ENCODE measurements at regions not wholly inside any gene's neighbourhood (a gene's known extent, or its start where the extent isn't known, plus 50 kb on each side); places are given as distances from the start of the nearest gene placed in this dataset.
"Not testable (repeated sequence)": the region's sequence is repeated elsewhere in the genome, so short reads cannot be mapped to it uniquely, and the experiment has no call there.

GRCh38 chr10:4167216-4167615 is 382.2 kb upstream of the KLF6 start:
- no peak for DNase-seq
- no peak for ATAC-seq
- intact Hi-C loops (cut with DNase I, micrococcal nuclease): no loop called here

- DNase-seq: no peak
- intact Hi-C loops (cut with DNase I, micrococcal nuclease): no loop called here
- peak; percentile 75 for ATAC-seq
Observed at GRCh38 chr10:4162571-4163286, 377.7 kb upstream of the KLF6 start.

- DNase-seq: no peak
- intact Hi-C loops (cut with DNase I, micrococcal nuclease): no loop called here
- ATAC-seq: no peak
Observed at GRCh38 chr10:4159173-4159572, 374.2 kb upstream of the KLF6 start.

- no peak for ATAC-seq
Observed at GRCh38 chr10:4154191-4154715, 369.2 kb upstream of the KLF6 start.

GRCh38 chr10:4151466-4151865 is 366.5 kb upstream of the KLF6 start:
- no peak for DNase-seq
- ATAC-seq: no peak
- intact Hi-C loops (cut with DNase I, micrococcal nuclease): no loop called here

More at GRCh38 chr10:4154191-4154715, 369.2 kb upstream of the KLF6 start:
- intact Hi-C loops (cut with DNase I, micrococcal nuclease): no loop called here
- DNase-seq: no peak

GRCh38 chr10:4150676-4151075 is 365.7 kb upstream of the KLF6 start:
- no peak for ATAC-seq
- no peak for DNase-seq
- intact Hi-C loops (cut with DNase I, micrococcal nuclease): no loop called here

GRCh38 chr10:4149460-4149859 is 364.5 kb upstream of the KLF6 start:
- ATAC-seq (peak; percentile 32), DNase-seq (peak in 1 of 2 donors; percentile 21)
- intact Hi-C loops (cut with DNase I, micrococcal nuclease): not testable (repeated sequence)

- DNase-seq (no peak), ATAC-seq (no peak)
- intact Hi-C loops (cut with DNase I, micrococcal nuclease): no loop called here
Observed at GRCh38 chr10:4147245-4147644, 362.2 kb upstream of the KLF6 start.

GRCh38 chr10:4144817-4145216 is 359.8 kb upstream of the KLF6 start:
- DNase-seq: no peak
- no peak for ATAC-seq
- intact Hi-C loops (cut with DNase I, micrococcal nuclease): no loop called here

GRCh38 chr10:4141471-4141870 is 356.5 kb upstream of the KLF6 start:
- DNase-seq (no peak), ATAC-seq (peak; percentile 29)
- intact Hi-C loops (cut with DNase I, micrococcal nuclease): no loop called here

- no peak for ATAC-seq
- DNase-seq: no peak
- intact Hi-C loops (cut with DNase I, micrococcal nuclease): no loop called here
Observed at GRCh38 chr10:4138146-4138721, 353.2 kb upstream of the KLF6 start.

GRCh38 chr10:4137299-4137698 is 352.3 kb upstream of the KLF6 start:
- no peak for ATAC-seq
- no peak for DNase-seq
- intact Hi-C loops (cut with DNase I, micrococcal nuclease): no loop called here

GRCh38 chr10:4136121-4136520 is 351.1 kb upstream of the KLF6 start:
- ATAC-seq (no peak), DNase-seq (no peak)
- intact Hi-C loops (cut with DNase I, micrococcal nuclease): no loop called here

GRCh38 chr10:4132216-4132556 is 347.2 kb upstream of the KLF6 start:
- no peak for DNase-seq
- no peak for ATAC-seq
- intact Hi-C loops (cut with DNase I, micrococcal nuclease): no loop called here

GRCh38 chr10:4131407-4132215 is 346.6 kb upstream of the KLF6 start:
- no peak for ATAC-seq
- DNase-seq: no peak
- intact Hi-C loops (cut with DNase I, micrococcal nuclease): no loop called here

GRCh38 chr10:4130685-4131084 is 345.7 kb upstream of the KLF6 start:
- intact Hi-C loops (cut with DNase I, micrococcal nuclease): no loop called here
- ATAC-seq (no peak), DNase-seq (no peak)

GRCh38 chr10:4129866-4130477 is 345.0 kb upstream of the KLF6 start:
- DNase-seq (no peak), ATAC-seq (no peak)
- intact Hi-C loops (cut with DNase I, micrococcal nuclease): no loop called here

GRCh38 chr10:4127518-4128315 is 342.7 kb upstream of the KLF6 start:
- ATAC-seq (peak; percentile 98), DNase-seq (peak; percentile 45 to 73)
- intact Hi-C loops (cut with DNase I, micrococcal nuclease): no loop called here

- ATAC-seq: no peak
- DNase-seq: no peak
- intact Hi-C loops (cut with DNase I, micrococcal nuclease): no loop called here
Observed at GRCh38 chr10:4125776-4126175, 340.8 kb upstream of the KLF6 start.
